ENCODE measurements at regions not wholly inside any gene's neighbourhood (a gene's known extent, or its start where the extent isn't known, plus 50 kb on each side); places are given as distances from the start of the nearest gene placed in this dataset.

- Histone ChIP-seq H3K9me3 (ENCODE audit: control insufficient read depth in 1 of 2, insufficient read depth in 1 of 2, low read depth in 1 of 2, low read length in 2 of 2) (no peaks in the 10 kb centered on the region), H3K9me2 (ENCODE audit: insufficient read depth) (no peaks in the 10 kb centered on the region), H3K9ac (ENCODE audit: low read length) (no peak overlapping the region), H3K27me3 (ENCODE audit: insufficient read depth, low read length) (no peaks in the 10 kb centered on the region), H3K36me3 (ENCODE audit: control insufficient read depth in 1 of 2, insufficient read depth in 2 of 2, low read length in 2 of 2) (no peaks in the 10 kb centered on the region), H3K27ac (ENCODE audit: low read depth, low read length) (no peak overlapping the region), H3K4me2 (ENCODE audit: low read length) (no peak overlapping the region), H4K20me1 (ENCODE audit: insufficient read depth) (no peaks in the 10 kb centered on the region), H3K4me3 (replicated peaks in 1 of 2; ENCODE audit: low read depth in 1 of 2, low read length in 2 of 2) (no peak overlapping the region), H2AFZ (ENCODE audit: low read depth, low read length, poor library complexity, severe bottlenecking) (no peak overlapping the region), H3K79me2 (ENCODE audit: insufficient read depth, low read length) (no peaks in the 10 kb centered on the region), H3K4me1 (ENCODE audit: control insufficient read depth in 1 of 2, insufficient read depth in 2 of 2, low read length in 2 of 2) (no peaks in the 10 kb centered on the region)
- no TSS peak for BruUV-seq (replicated peaks)
- ChIA-PET RAD21 (ENCODE audit: low non-redundant PET in 1 of 2, low total read pairs in 2 of 2, uncharacterized antibody in 2 of 2, unreplicated experiment in 2 of 2) (no interaction called here), CTCF (no interaction called here), POLR2A (no interaction called here)
- intact Hi-C loops (cut with micrococcal nuclease): loop anchor here (5.0 kb wide), 1 partner anchor 222 kb away; no protein-coding TSS in a partner anchor
- ATAC-seq (no peak), DNase-seq (ENCODE audit: low read depth, low spot score) (no peak)
- TF ChIP-seq, protein P1, sequence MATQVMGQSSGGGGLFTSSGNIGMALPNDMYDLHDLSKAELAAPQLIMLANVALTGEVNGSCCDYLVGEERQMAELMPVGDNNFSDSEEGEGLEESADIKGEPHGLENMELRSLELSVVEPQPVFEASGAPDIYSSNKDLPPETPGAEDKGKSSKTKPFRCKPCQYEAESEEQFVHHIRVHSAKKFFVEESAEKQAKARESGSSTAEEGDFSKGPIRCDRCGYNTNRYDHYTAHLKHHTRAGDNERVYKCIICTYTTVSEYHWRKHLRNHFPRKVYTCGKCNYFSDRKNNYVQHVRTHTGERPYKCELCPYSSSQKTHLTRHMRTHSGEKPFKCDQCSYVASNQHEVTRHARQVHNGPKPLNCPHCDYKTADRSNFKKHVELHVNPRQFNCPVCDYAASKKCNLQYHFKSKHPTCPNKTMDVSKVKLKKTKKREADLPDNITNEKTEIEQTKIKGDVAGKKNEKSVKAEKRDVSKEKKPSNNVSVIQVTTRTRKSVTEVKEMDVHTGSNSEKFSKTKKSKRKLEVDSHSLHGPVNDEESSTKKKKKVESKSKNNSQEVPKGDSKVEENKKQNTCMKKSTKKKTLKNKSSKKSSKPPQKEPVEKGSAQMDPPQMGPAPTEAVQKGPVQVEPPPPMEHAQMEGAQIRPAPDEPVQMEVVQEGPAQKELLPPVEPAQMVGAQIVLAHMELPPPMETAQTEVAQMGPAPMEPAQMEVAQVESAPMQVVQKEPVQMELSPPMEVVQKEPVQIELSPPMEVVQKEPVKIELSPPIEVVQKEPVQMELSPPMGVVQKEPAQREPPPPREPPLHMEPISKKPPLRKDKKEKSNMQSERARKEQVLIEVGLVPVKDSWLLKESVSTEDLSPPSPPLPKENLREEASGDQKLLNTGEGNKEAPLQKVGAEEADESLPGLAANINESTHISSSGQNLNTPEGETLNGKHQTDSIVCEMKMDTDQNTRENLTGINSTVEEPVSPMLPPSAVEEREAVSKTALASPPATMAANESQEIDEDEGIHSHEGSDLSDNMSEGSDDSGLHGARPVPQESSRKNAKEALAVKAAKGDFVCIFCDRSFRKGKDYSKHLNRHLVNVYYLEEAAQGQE (IDR thresholded peaks at IDR 0.05; ENCODE audit: low read depth): no peak
- TF ChIP-seq RAD21 (IDR thresholded peaks at IDR 0.05; ENCODE audit: low read depth): peak; percentile 34; the same call in 1 of the 2 replicates
- TF ChIP-seq, protein P2, sequence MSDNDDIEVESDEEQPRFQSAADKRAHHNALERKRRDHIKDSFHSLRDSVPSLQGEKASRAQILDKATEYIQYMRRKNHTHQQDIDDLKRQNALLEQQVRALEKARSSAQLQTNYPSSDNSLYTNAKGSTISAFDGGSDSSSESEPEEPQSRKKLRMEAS (IDR thresholded peaks at IDR 0.05): no peak
- no peak for TF ChIP-seq CEBPB (IDR thresholded peaks at IDR 0.05; ENCODE audit: low read depth)
- TF ChIP-seq, protein P3, sequence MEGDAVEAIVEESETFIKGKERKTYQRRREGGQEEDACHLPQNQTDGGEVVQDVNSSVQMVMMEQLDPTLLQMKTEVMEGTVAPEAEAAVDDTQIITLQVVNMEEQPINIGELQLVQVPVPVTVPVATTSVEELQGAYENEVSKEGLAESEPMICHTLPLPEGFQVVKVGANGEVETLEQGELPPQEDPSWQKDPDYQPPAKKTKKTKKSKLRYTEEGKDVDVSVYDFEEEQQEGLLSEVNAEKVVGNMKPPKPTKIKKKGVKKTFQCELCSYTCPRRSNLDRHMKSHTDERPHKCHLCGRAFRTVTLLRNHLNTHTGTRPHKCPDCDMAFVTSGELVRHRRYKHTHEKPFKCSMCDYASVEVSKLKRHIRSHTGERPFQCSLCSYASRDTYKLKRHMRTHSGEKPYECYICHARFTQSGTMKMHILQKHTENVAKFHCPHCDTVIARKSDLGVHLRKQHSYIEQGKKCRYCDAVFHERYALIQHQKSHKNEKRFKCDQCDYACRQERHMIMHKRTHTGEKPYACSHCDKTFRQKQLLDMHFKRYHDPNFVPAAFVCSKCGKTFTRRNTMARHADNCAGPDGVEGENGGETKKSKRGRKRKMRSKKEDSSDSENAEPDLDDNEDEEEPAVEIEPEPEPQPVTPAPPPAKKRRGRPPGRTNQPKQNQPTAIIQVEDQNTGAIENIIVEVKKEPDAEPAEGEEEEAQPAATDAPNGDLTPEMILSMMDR (IDR thresholded peaks at IDR 0.05 in 2 of 3, conservative IDR thresholded peaks at IDR 0.05 in 1 of 3; ENCODE audit: borderline replicate concordance in 1 of 3, insufficient read depth in 1 of 3, low read depth in 2 of 3, low read length in 2 of 3): peak in 1 of 3 experiments; percentile 36; a peak in 2 of 6 replicates
- no peak for TF ChIP-seq TCF7L2 (IDR thresholded peaks at IDR 0.05; ENCODE audit: borderline replicate concordance, extremely low read depth, insufficient read depth, insufficient read length)
- TF ChIP-seq, protein P4, sequence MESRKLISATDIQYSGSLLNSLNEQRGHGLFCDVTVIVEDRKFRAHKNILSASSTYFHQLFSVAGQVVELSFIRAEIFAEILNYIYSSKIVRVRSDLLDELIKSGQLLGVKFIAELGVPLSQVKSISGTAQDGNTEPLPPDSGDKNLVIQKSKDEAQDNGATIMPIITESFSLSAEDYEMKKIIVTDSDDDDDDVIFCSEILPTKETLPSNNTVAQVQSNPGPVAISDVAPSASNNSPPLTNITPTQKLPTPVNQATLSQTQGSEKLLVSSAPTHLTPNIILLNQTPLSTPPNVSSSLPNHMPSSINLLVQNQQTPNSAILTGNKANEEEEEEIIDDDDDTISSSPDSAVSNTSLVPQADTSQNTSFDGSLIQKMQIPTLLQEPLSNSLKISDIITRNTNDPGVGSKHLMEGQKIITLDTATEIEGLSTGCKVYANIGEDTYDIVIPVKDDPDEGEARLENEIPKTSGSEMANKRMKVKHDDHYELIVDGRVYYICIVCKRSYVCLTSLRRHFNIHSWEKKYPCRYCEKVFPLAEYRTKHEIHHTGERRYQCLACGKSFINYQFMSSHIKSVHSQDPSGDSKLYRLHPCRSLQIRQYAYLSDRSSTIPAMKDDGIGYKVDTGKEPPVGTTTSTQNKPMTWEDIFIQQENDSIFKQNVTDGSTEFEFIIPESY (IDR thresholded peaks at IDR 0.05; ENCODE audit: extremely low read depth, insufficient replicate concordance, low read length): no peak
These were observed 201.3 kb upstream of the CTSO start for GRCh38 chr4:156154978-156155377.

Measured in HCT116 (cell line).